Panc1 (cell line): ENCODE measurements at regions not wholly inside any gene's neighbourhood (a gene's known extent, or its start where the extent isn't known, plus 50 kb on each side); places are given as distances from the start of the nearest gene placed in this dataset.

Experiments used
- ATAC-seq: fragments of 200-7000 bp; cut with Tn5 transposase; 2 replicates; pipeline ENCODE4 v1.9.1; 2020; ENCODE audit warnings: mild to moderate bottlenecking, moderate library complexity
- BruUV-seq: library from RNA; stranded (reverse); fragments of 400-500 nt; replicated peaks from 2 replicates; lab custom pipeline; 2021; lab: Mats Ljungman, UMichigan
- CTCF ChIA-PET: fragments of 300-600 bp; sonication (Branson Sonifier 250); formaldehyde crosslinking; loops from one replicate; lab custom pipeline; 2022; ENCODE audit warnings: antibody characterized with exemption; lab: Charles Lee
- POLR2A ChIA-PET: fragments of 300-600 bp; sonication (Branson Sonifier 250); formaldehyde crosslinking; loops from one replicate; lab custom pipeline; 2022; ENCODE audit warnings: antibody characterized with exemption; lab: Charles Lee
- DNase-seq: peaks from one replicate; pipeline ENCODE4 v3.0.0-alpha.2; 2010; ENCODE audit warnings: low read depth, low spot score
- H3K27ac ChIP-seq: 2 replicates; pipeline ENCODE4 v1.5.1; 2011; ENCODE audit warnings: mild to moderate bottlenecking, low read length, inconsistent platforms
- H3K27me3 ChIP-seq: fragments of 200-500 bp; sonication (Bioruptor generic); 2 replicates; pipeline ENCODE4 v1.6.0; 2014; ENCODE audit warnings: low read length, inconsistent platforms; ENCODE audit not compliant: control insufficient read depth, insufficient read depth
- H3K36me3 ChIP-seq: fragments of 200-500 bp; sonication (Bioruptor generic); 2 replicates; pipeline ENCODE4 v1.5.1; 2014; ENCODE audit warnings: inconsistent platforms, mild to moderate bottlenecking, low read length, moderate library complexity; ENCODE audit not compliant: control insufficient read depth, insufficient read depth
- H3K4me1 ChIP-seq: 2 replicates; pipeline ENCODE4 v1.5.1; 2011; ENCODE audit warnings: inconsistent platforms, mild to moderate bottlenecking, low read length, moderate library complexity; ENCODE audit not compliant: control insufficient read depth, insufficient read depth
- H3K4me3 ChIP-seq, 2 experiments: 2 replicates each; pipeline ENCODE4 v1.5.1; 2011 to 2012; ENCODE audit warnings: low read depth in 2 of 2, low read length in 2 of 2, mild to moderate bottlenecking in 2 of 2, inconsistent platforms in 1 of 2, moderate library complexity in 1 of 2
- H3K9me3 ChIP-seq: fragments of 200-500 bp; sonication (Bioruptor generic); 2 replicates; pipeline ENCODE4 v1.5.1; 2014; ENCODE audit warnings: low read depth, mild to moderate bottlenecking, inconsistent platforms, low read length, moderate library complexity; ENCODE audit not compliant: control insufficient read depth, insufficient read depth
- CTCF ChIP-seq: fragments of 450-650 bp; IDR thresholded peaks from 2 replicates; pipeline ENCODE4 v1.5.1; 2017; ENCODE audit warnings: mild to moderate bottlenecking
- POLR2AphosphoS5 ChIP-seq: IDR thresholded peaks from 2 replicates; pipeline ENCODE4 v1.6.1; 2012; ENCODE audit warnings: mild to moderate bottlenecking, low read depth, low read length, moderate library complexity
- SIN3A ChIP-seq: IDR thresholded peaks from 2 replicates; pipeline ENCODE4 v1.6.1; 2012; ENCODE audit warnings: low read depth, mild to moderate bottlenecking, low read length, moderate library complexity, borderline replicate concordance; ENCODE audit not compliant: insufficient read depth
- TCF7L2 ChIP-seq: IDR thresholded peaks from 2 replicates; pipeline ENCODE4 v1.6.1; 2011; ENCODE audit warnings: mild to moderate bottlenecking, low read depth, low read length, inconsistent platforms
- in situ Hi-C: cut with HindIII; loops from 2 replicates; pipeline ENCODE4 v1.10.0; 2016; ENCODE audit warnings: low sequenced_read_pairs, low pct_unique_long_range_greater_than_20kb
- intact Hi-C: fragments of 100-400 bp; cut with micrococcal nuclease; formaldehyde crosslinking; loops from one replicate; pipeline ENCODE4 v1.10.0; 2022; ENCODE audit not compliant: unreplicated experiment
- TF ChIP-seq, protein P1 (sequence below), 2 experiments: IDR thresholded peaks; 2 replicates each; pipeline ENCODE4 v1.6.1; 2011 to 2012; ENCODE audit warnings: low read depth in 2 of 2, control low read depth in 1 of 2, low read length in 1 of 2, mild to moderate bottlenecking in 1 of 2, moderate library complexity in 1 of 2; ENCODE audit not compliant: insufficient read depth in 1 of 2

DNA sequence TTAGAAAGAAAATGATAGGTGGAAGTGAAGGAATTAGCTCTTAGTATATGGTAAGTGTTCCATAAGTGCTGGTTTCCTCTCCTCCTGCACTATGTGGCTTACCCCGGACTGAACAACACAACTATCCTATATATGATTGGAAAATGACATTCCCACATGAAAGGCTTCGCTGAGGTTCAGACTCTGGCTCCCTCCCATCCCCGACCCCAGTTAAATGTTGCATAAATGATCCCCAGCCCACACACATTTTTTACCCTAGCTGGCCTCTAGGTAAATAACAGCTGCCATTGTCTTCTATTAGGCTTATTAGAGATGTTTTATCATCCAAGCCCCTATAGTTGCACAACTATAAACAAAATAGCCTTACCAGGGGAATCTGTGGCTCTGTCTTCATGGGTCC lies 495.6 kb upstream of the CDH11 start:
- ChIA-PET CTCF (no interaction called here), POLR2A (no interaction called here)
- DNase-seq: no peak
- in situ Hi-C loops (no loop called here), intact Hi-C loops (no loop called here)
- H3K4me3 ChIP-seq: no peak overlapping the region
- no peaks in the 10 kb centered on the region for H3K27me3 ChIP-seq
- TF ChIP-seq TCF7L2 (no peak), CTCF (no peak), SIN3A (no peak), POLR2AphosphoS5 (no peak)
- TF ChIP-seq, protein P1, sequence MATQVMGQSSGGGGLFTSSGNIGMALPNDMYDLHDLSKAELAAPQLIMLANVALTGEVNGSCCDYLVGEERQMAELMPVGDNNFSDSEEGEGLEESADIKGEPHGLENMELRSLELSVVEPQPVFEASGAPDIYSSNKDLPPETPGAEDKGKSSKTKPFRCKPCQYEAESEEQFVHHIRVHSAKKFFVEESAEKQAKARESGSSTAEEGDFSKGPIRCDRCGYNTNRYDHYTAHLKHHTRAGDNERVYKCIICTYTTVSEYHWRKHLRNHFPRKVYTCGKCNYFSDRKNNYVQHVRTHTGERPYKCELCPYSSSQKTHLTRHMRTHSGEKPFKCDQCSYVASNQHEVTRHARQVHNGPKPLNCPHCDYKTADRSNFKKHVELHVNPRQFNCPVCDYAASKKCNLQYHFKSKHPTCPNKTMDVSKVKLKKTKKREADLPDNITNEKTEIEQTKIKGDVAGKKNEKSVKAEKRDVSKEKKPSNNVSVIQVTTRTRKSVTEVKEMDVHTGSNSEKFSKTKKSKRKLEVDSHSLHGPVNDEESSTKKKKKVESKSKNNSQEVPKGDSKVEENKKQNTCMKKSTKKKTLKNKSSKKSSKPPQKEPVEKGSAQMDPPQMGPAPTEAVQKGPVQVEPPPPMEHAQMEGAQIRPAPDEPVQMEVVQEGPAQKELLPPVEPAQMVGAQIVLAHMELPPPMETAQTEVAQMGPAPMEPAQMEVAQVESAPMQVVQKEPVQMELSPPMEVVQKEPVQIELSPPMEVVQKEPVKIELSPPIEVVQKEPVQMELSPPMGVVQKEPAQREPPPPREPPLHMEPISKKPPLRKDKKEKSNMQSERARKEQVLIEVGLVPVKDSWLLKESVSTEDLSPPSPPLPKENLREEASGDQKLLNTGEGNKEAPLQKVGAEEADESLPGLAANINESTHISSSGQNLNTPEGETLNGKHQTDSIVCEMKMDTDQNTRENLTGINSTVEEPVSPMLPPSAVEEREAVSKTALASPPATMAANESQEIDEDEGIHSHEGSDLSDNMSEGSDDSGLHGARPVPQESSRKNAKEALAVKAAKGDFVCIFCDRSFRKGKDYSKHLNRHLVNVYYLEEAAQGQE (IDR thresholded peaks at IDR 0.05; ENCODE audit: insufficient read depth in 1 of 2, low read depth in 2 of 2, low read length in 1 of 2): no peak
- H3K4me1 ChIP-seq: no peaks in the 10 kb centered on the region
- no peaks in the 10 kb centered on the region for H3K36me3 ChIP-seq
- H3K9me3 ChIP-seq: no peaks in the 10 kb centered on the region
- no TSS peak for BruUV-seq
- H3K27ac ChIP-seq: no peak overlapping the region
- no peak for ATAC-seq

- Histone ChIP-seq H3K9me3 (no peaks in the 10 kb centered on the region), H3K4me1 (no peaks in the 10 kb centered on the region), H3K4me3 (no peak overlapping the region), H3K27me3 (no peaks in the 10 kb centered on the region), H3K36me3 (no peaks in the 10 kb centered on the region), H3K27ac (no peak overlapping the region)
- DNase-seq: no peak
- intact Hi-C loops (no loop called here), in situ Hi-C loops (no loop called here)
- BruUV-seq: no TSS peak
- POLR2A ChIA-PET: no interaction called here
- TF ChIP-seq CTCF: no peak
- TF ChIP-seq POLR2AphosphoS5: no peak
- TF ChIP-seq, protein P1 (IDR thresholded peaks at IDR 0.05; ENCODE audit: insufficient read depth in 1 of 2, low read depth in 2 of 2, low read length in 1 of 2): no peak
- no peak for TF ChIP-seq TCF7L2
- TF ChIP-seq SIN3A: no peak
- ATAC-seq: no peak
- CTCF ChIA-PET: no interaction called here
These were observed 486.6 kb upstream of the CDH11 start for GRCh38 chr16:65608455-65608854.
